Gastroesophageal sphincter (tissue), 4 donors: ENCODE measurements at regions not wholly inside any gene's neighbourhood (a gene's known extent, or its start where the extent isn't known, plus 50 kb on each side); places are given as distances from the start of the nearest gene placed in this dataset.

Experiments used
- ATAC-seq: fragments of 150-250 bp; one replicate; pipeline ENCODE4 v1.9.1; 2016; ENCODE audit warnings: mild to moderate bottlenecking, moderate library complexity
- H3K27ac ChIP-seq, 4 donors: fragments of 200-600 bp; sonication (generic) in 3 of 4; 1 replicate in 3 of 4; 2 replicates in 1 of 4; pipeline ENCODE4 v1.5.1; 2016 to 2019
- H3K27me3 ChIP-seq: fragments of 200-600 bp; sonication (generic); one replicate; pipeline ENCODE4 v1.5.1; 2019
- H3K36me3 ChIP-seq, 2 donors: fragments of 200-600 bp; sonication (generic); one replicate each; pipeline ENCODE4 v1.5.1; 2019; ENCODE audit warnings: control low read depth in 1 of 2
- H3K4me1 ChIP-seq, 3 donors: fragments of 200-600 bp; sonication (generic); 1 replicate in 2 of 3; 2 replicates in 1 of 3; pipeline ENCODE4 v1.5.1; 2016 to 2019; ENCODE audit warnings: control low read depth in 2 of 3
- H3K4me3 ChIP-seq, 2 donors: fragments of 200-600 bp; sonication (generic); one replicate each; pipeline ENCODE4 v1.5.1; 2019; ENCODE audit warnings: mild to moderate bottlenecking in 1 of 2, moderate library complexity in 1 of 2
- H3K9me3 ChIP-seq, 3 donors: fragments of 200-600 bp; sonication (generic); one replicate each; pipeline ENCODE4 v1.5.1; 2017 to 2019; ENCODE audit warnings: control low read depth in 2 of 3
- EP300 ChIP-seq: sonication (generic); formaldehyde crosslinking; IDR thresholded peaks from one replicate; pipeline ENCODE4 v1.6.1; 2017; ENCODE audit warnings: antibody characterized with exemption, mild to moderate bottlenecking
- POLR2A ChIP-seq, 2 donors: fragments of 450-650 bp; IDR thresholded peaks; one replicate each; pipeline ENCODE4 v1.6.1; 2017; ENCODE audit warnings: antibody characterized with exemption in 2 of 2, mild to moderate bottlenecking in 2 of 2, moderate library complexity in 1 of 2
- POLR2AphosphoS5 ChIP-seq: sonication (generic); formaldehyde crosslinking; IDR thresholded peaks from one replicate; pipeline ENCODE4 v1.6.1; 2017; ENCODE audit warnings: antibody characterized with exemption
- WGBS, 2 donors: methylation state at CpG; one replicate each; pipeline ENCODE4 v1.1.5; 2018; ENCODE audit warnings: low coverage in 1 of 2; 5-methylcytosine and 5-hydroxymethylcytosine counted together
- TF ChIP-seq, protein P1 (sequence below), 4 experiments: fragments of 200-600 bp in 2 of 4; fragments of 450-650 bp in 2 of 4; sonication (generic) in 1 of 4; IDR thresholded peaks; one replicate each; pipeline ENCODE4 v1.5.1; 2017 to 2019; ENCODE audit warnings: antibody characterized with exemption in 4 of 4, mild to moderate bottlenecking in 2 of 4, moderate library complexity in 2 of 4

DNA sequence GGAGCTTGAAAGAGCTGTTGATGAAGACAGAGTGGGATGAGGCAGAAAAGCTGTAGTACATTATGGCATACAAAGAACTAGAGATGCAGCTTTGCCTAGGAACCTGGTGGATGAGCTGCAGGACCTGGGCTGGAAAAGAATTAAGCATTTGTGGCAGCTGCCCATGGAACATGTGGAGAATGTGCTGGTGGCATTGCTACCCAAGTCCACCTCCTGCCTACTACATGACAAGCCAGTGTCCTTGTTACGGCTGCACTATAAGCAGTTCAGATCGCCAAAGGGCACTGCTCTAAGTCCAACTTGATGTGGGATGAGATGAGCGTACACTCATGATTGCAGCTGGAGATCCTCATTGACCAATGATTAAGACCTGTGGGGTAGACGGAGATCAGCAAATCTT lies 81.1 kb upstream of the ADPGK start:
- H3K9me3 ChIP-seq = no peaks in the 10 kb centered on the region
- ATAC-seq = no peak
- no peak overlapping the region for H3K27ac ChIP-seq
- no peaks in the 10 kb centered on the region for H3K36me3 ChIP-seq
- no peak overlapping the region for H3K4me3 ChIP-seq
- TF ChIP-seq POLR2A (IDR thresholded peaks at IDR 0.05) (no peak), POLR2AphosphoS5 (no peak), EP300 (no peak)
- TF ChIP-seq, protein P1, sequence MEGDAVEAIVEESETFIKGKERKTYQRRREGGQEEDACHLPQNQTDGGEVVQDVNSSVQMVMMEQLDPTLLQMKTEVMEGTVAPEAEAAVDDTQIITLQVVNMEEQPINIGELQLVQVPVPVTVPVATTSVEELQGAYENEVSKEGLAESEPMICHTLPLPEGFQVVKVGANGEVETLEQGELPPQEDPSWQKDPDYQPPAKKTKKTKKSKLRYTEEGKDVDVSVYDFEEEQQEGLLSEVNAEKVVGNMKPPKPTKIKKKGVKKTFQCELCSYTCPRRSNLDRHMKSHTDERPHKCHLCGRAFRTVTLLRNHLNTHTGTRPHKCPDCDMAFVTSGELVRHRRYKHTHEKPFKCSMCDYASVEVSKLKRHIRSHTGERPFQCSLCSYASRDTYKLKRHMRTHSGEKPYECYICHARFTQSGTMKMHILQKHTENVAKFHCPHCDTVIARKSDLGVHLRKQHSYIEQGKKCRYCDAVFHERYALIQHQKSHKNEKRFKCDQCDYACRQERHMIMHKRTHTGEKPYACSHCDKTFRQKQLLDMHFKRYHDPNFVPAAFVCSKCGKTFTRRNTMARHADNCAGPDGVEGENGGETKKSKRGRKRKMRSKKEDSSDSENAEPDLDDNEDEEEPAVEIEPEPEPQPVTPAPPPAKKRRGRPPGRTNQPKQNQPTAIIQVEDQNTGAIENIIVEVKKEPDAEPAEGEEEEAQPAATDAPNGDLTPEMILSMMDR (IDR thresholded peaks at IDR 0.05) = no peak
- WGBS, 2 donors = 67 to 78% methylated on average over 1 of the region's 4 CpGs
- H3K27me3 ChIP-seq = no peaks in the 10 kb centered on the region
- peaks cover 0 to 5% (median 0%) of the 10 kb centered on the region in 3 donors for H3K4me1 ChIP-seq

GRCh38 chr15:72861354-72861910 lies 77.9 kb upstream of the ADPGK start:
- no peak for ATAC-seq
- Histone ChIP-seq H3K4me3 (no peak overlapping the region), H3K27me3 (no peaks in the 10 kb centered on the region), H3K27ac (no peak overlapping the region), H3K9me3 (no peaks in the 10 kb centered on the region), H3K36me3 (no peaks in the 10 kb centered on the region), H3K4me1 (no peaks in the 10 kb centered on the region)
- 86 to 89% methylated on average over 1 to 2 of the region's 2 CpGs for WGBS, 2 donors
- no peak for TF ChIP-seq POLR2A (IDR thresholded peaks at IDR 0.05)
- TF ChIP-seq EP300 = no peak

- Histone ChIP-seq H3K4me3 (no peak overlapping the region), H3K27ac (no peak overlapping the region), H3K4me1 (no peaks in the 10 kb centered on the region), H3K9me3 (no peaks in the 10 kb centered on the region), H3K27me3 (no peaks in the 10 kb centered on the region), H3K36me3 (no peaks in the 10 kb centered on the region)
- no peak for ATAC-seq
- TF ChIP-seq, protein P1 (IDR thresholded peaks at IDR 0.05) = no peak
- TF ChIP-seq EP300 = no peak
- no peak for TF ChIP-seq POLR2A (IDR thresholded peaks at IDR 0.05)
- 73% methylated on average over 6 of the region's 9 CpGs; no CpG with 5 or more reads in 1 of the 2 donors for WGBS, 2 donors
These were observed 76.2 kb upstream of the ADPGK start for GRCh38 chr15:72859757-72860145.

DNA sequence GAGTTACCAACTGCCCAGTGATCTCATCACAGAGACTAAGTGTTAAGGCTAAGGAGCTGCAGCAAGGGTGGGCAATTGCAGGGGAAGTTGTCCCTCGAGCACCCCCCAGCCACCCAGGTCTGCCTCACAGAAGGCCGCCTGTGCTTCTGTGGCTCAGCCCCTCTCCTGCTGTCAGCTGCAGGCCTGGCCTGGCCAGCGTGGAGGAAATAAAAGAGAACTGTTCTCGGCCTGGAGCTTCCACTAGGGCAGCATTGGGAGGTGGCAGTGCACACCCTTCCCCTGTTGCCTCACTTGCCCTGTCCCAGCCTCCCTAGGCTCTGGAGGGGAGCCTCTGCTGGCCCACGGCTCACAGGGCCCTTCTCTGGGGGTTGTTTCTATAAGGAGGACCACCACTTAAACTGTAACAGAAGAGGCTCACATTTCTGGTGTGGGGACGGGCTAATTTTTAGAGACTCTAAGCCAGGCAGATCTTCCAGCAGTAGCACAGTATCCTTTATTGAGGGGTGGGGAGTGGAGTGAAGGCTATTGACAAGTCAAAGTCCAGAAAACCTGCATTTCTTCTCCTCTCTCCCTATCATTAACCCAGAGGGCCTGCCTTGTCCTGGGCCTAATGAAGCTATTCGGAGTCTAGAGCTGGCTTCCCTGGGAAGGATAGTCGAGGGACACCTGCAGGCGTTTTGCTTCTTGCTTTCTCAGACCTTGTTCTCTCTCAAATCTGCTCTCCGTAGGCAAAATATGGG lies 75.6 kb upstream of the ADPGK start:
- Histone ChIP-seq H3K27ac (no peak overlapping the region), H3K9me3 (no peaks in the 10 kb centered on the region), H3K36me3 (no peaks in the 10 kb centered on the region), H3K4me3 (no peak overlapping the region), H3K27me3 (no peaks in the 10 kb centered on the region), H3K4me1 (no peaks in the 10 kb centered on the region)
- TF ChIP-seq POLR2AphosphoS5 = no peak
- TF ChIP-seq EP300 = no peak
- TF ChIP-seq, protein P1 (IDR thresholded peaks at IDR 0.05) = no peak
- TF ChIP-seq POLR2A (IDR thresholded peaks at IDR 0.05) = no peak
- WGBS, 2 donors = 84 to 92% methylated on average over 4 of the region's 10 CpGs
- ATAC-seq = no peak

DNA sequence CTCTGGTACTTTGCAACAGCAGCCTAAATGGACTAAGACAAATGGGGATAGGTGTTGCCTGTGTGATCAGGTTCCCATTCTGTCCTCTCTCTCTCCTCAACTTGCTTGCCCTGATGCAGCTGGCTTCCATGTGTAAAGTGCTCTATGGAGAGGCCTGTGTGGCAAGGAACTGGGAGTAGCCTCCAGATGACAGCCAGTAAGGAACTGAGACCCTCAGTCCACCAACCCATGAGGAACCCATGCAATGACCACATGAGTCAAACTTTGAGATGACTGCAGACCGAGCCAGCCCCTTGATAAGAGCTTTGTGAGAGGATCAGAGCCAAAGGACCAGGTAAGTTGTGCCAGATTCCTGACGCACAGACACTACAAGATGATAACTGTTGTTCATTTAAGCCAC lies 74.6 kb upstream of the ADPGK start:
- no peaks in the 10 kb centered on the region for H3K36me3 ChIP-seq
- no peaks in the 10 kb centered on the region for H3K9me3 ChIP-seq
- TF ChIP-seq POLR2A (IDR thresholded peaks at IDR 0.05) = no peak
- H3K4me1 ChIP-seq = no peaks in the 10 kb centered on the region
- ATAC-seq = no peak
- no peak overlapping the region for H3K4me3 ChIP-seq
- no peak overlapping the region for H3K27ac ChIP-seq
- H3K27me3 ChIP-seq = no peaks in the 10 kb centered on the region
- 40% methylated on average over 1 of the region's 2 CpGs; no CpG with 5 or more reads in 1 of the 2 donors for WGBS, 2 donors
